ENCODE measurements at regions not wholly inside any gene's neighbourhood (a gene's known extent, or its start where the extent isn't known, plus 50 kb on each side); places are given as distances from the start of the nearest gene placed in this dataset.
"Not testable (repeated sequence)": the region's sequence is repeated elsewhere in the genome, so short reads cannot be mapped to it uniquely, and the experiment has no call there.

GRCh38 chr4:18201885-18202284, 180.3 kb upstream of the LCORL start:
- no peak for DNase-seq

GRCh38 chr4:18198653-18199052, 177.1 kb upstream of the LCORL start:
- DNase-seq, result no peak

GRCh38 chr4:18197467-18197866, 175.9 kb upstream of the LCORL start:
- DNase-seq, result no peak

GRCh38 chr4:18194278-18194677, 172.7 kb upstream of the LCORL start:
- DNase-seq, result no peak

- no peak for DNase-seq
These were observed 171.3 kb upstream of the LCORL start for GRCh38 chr4:18192901-18193300.

GRCh38 chr4:18185491-18185890, 163.9 kb upstream of the LCORL start:
- no peak for DNase-seq

GRCh38 chr4:18180892-18181291, 159.3 kb upstream of the LCORL start:
- DNase-seq, result no peak

GRCh38 chr4:18180122-18180521, 158.6 kb upstream of the LCORL start:
- no peak for DNase-seq

GRCh38 chr4:18171896-18172295, 150.3 kb upstream of the LCORL start:
- DNase-seq, result no peak

GRCh38 chr4:18167831-18168230, 146.3 kb upstream of the LCORL start:
- DNase-seq, result no peak

- no peak for DNase-seq
These were observed 145.4 kb upstream of the LCORL start for GRCh38 chr4:18166925-18167324.

GRCh38 chr4:18162453-18162852, 140.9 kb upstream of the LCORL start:
- DNase-seq, result no peak

- not testable (repeated sequence) for DNase-seq
These were observed 137.8 kb upstream of the LCORL start for GRCh38 chr4:18159117-18159912.

GRCh38 chr4:18155067-18156041, 133.8 kb upstream of the LCORL start:
- DNase-seq, result no peak

GRCh38 chr4:18138076-18138665, 116.6 kb upstream of the LCORL start:
- DNase-seq, result no peak

- peak in 2 of 3 experiments; percentile 42 to 86 for DNase-seq
These were observed 112.6 kb upstream of the LCORL start for GRCh38 chr4:18134111-18134510.

GRCh38 chr4:18130256-18130655, 108.7 kb upstream of the LCORL start:
- no peak for DNase-seq

GRCh38 chr4:18128241-18128640, 106.7 kb upstream of the LCORL start:
- no peak for DNase-seq

GRCh38 chr4:18127030-18127429, 105.5 kb upstream of the LCORL start:
- DNase-seq, result no peak

- DNase-seq, result no peak
These were observed 92.3 kb upstream of the LCORL start for GRCh38 chr4:18113710-18114331.

GRCh38 chr4:18111081-18111480, 89.5 kb upstream of the LCORL start:
- DNase-seq, result peak in 1 of 3 experiments; percentile 62

GRCh38 chr4:18110099-18110498, 88.5 kb upstream of the LCORL start:
- peak in 1 of 3 experiments; percentile 33 for DNase-seq

GRCh38 chr4:18109676-18110075, 88.1 kb upstream of the LCORL start:
- no peak for DNase-seq
